Activated CD4-positive, alpha-beta T cell treated with anti-CD3 and anti-CD28 coated beads, Interleukin-2, amount 50 U/mL, for 24 hours (primary cell): ENCODE measurements at regions not wholly inside any gene's neighbourhood (a gene's known extent, or its start where the extent isn't known, plus 50 kb on each side); places are given as distances from the start of the nearest gene placed in this dataset.

Experiments used
- DNase-seq, 2 donors: peaks; one replicate each; pipeline ENCODE4 v3.0.0-alpha.2; 2020; ENCODE audit warnings: low read depth in 1 of 2, low spot score in 1 of 2

DNA sequence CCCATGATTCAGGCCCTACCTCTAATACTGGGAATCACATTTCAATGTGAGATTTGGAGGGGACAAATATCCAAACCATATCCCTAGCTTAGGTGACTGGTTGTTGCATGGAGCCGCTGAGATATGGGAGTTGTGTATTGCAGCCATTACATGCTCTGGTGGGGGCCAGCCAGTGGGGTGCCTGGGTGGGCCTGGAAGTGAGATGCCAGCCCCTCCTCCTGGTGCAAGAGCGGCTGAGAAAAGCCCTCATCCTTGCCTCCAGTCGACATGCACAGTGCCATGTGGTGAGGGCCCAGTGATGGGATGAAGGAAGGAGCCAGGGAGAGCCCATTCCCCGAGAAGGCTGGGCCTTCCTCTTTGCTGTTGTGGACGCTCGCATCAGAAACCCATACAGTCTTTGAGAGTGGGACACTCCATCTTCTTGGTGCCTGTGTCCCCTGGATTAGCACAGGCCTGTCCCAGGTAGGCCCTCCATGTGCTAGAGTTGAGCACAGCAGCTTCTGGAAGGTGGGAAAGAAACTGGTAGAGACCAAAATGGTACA is 1043.0 kb downstream of the TBC1D22A start:
- no peak for DNase-seq

DNA sequence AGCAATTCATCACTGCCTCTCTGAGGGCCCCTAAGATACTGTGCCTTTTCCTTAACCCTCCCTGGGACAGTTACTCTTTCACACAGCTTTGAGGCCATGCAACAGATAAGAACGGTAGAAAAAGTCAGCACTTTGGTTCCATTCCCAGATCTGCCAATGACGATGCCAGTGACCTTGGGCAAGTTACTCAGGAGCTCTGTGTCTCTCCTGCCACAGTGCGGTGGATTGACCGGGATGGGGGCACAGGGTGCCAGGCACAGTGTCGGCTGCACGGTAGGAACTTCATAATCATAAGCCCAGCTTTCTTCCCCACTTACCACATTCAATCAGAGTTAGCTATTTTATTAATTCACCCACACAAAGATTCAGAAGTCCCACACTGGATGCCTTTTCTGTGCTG is 1041.8 kb downstream of the TBC1D22A start:
- no peak for DNase-seq

DNA sequence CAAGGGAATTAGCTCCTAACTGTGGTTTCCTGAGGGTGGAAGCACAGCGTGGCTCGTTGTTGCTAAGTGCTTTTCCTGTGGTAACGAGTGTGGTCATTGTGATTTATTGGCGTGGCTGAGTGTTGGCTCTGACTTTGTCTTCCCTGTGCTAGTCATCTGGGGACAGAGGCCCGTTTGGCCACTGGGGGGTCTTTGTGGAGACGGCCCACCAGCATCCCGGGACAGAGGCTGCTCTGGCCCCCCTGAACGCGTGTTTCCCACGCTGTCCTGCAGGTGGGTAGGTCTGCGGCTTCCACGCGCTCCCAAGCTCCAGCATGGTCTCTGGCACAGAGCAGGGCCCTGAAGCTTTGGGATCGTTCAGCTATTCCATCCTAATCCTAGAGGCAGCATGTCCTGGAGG is 1040.0 kb downstream of the TBC1D22A start:
- DNase-seq = no peak

DNA sequence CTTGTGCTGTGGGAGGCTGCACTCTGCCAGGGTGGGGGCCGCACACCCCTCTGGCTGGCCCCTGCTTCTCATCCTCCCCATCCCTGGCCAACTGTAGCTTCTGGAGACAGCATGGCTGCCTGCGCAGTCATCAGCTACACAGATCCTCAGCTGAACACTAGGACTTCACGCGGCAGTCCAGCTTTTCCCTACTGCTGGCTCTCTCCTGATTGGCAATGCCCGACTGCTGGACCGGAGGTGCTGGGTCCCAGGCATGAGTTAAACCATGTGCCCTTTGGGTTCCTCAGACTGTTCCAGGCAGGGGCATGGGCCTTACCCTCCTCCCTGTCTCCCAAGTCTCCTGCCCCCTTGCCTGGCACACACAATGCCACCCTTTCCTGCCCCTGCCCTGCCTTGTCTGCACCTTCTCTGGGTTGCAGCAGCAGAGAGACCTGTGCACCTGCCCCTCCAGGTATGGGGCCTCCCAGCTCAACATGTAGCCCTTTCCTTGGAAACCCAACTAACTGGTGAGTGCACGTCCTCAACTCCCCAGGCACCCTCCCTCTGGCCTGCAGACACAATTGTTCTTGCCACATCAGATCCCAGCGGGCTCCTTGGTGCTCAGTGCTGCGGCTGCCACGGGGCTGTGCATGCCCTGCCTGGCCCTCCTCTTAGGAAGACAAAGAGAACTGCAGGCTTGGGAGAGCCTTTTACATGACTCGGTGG is 1039.2 kb downstream of the TBC1D22A start:
- DNase-seq = no peak

DNA sequence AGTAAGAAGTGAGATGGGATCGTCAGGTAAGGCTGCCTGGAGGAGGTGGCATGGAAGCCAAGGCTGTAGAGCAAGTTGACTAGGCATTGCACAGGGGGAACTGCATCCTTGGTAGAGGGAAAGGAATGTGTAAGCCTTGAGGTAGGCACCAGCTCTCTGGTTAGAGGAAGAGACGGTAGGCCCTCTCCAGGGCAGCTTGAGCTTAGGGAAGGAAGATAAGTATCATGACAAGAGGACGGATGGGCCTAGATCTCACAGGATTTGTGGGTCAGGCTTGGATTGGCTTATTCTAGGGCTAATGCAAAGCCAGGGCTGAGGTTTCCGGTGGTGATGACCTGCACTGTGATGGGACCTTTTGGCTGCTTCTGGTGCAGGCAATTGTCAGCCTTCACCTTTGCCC is 1035.8 kb downstream of the TBC1D22A start:
- no peak for DNase-seq

DNA sequence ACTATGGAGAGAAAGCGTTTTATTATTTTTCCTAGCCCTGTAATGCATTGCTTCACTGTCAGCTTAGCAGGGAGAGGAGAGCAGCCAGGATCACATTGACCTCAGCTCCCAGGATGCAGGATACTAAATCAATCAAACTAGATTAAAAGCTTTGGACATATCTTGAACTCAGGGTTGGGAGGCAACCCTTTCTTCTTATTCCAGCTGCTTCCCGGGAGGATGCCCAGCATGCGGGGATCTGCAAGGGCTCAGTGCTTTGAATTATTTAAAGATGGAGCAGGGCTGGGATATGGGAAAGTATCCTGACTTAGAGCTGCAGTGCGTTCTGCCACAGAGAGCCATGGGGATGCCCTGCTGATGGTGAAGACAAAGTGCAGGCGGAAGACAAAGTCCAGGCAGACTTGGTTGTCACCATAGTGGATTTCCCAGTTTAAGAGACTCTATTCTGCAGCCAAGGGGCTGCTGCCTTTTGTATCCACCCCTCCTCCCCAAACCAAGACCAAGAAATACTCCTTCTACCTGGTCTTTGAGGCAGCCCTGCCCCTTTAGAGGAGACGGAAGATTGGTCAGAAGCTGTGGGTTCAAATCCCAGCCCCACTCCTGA is 1035.0 kb downstream of the TBC1D22A start:
- no peak for DNase-seq

DNA sequence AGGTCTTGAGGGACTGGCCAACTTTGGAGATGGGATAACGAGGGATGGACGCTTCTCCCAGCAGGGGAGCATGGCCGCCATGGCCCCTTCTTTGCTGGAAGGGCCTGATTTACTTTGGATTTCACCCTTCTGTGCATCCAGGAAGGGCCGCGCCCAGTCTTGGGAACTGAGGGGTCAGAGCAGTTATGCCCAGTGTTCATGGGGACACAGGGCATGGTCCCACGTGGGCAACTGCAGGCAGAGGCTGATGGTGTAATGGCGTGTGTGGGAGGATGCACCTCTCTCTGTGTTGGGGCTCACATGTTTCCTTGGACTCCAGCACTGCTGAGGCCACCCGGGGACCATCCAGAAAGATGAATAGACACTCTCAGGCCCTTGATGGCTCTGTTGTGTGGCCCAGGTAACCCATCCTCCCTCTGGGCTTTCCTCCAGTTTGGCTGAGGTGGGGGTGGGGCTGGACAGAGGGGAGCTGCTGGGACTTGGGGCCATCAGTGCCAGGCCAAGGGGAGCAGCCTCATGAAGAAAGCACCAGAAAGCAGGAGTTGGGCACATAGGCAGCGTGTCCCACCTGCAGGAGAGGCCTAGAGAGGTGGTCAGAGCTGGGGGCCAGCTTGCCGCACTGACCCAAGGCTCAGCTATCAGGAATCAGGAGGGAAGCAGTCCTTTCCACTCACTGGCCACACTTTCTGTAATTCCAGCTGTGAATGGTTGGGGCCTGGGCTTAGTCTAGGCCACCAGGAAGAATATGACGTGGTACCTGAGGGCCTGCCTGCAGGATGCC is 1033.9 kb downstream of the TBC1D22A start:
- DNase-seq = no peak

DNA sequence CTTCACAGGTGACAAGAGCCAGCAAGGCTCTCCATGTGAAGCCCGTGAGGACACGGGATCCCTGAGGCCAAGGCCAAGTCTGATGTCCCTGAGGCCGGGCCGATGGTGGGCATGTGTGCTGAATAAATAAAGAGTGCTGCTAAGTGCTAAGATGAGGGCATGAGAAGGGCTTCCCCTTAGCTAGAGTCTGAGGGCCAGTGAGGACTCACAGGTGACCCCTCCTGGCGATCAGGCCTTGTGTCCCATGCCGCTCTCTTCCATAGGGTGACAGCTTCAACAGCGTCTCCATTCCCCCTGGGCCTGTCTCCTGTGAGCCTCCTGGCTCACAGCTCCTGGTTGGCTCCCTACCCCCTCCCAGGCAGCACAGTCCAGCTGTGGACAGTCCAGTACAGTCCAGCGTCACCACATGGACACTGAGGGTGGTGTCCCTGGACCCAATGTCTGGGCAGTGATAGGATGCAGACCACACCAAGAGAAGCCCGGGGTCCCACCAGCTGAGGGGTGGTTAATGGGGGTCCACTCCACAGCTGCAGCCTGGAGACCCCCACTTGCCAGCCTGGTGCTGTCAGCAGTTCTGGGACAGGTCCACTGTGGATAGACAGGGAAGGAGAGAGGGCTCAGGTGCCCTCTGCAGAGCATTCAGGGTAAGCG is 1033.2 kb downstream of the TBC1D22A start:
- no peak for DNase-seq

DNA sequence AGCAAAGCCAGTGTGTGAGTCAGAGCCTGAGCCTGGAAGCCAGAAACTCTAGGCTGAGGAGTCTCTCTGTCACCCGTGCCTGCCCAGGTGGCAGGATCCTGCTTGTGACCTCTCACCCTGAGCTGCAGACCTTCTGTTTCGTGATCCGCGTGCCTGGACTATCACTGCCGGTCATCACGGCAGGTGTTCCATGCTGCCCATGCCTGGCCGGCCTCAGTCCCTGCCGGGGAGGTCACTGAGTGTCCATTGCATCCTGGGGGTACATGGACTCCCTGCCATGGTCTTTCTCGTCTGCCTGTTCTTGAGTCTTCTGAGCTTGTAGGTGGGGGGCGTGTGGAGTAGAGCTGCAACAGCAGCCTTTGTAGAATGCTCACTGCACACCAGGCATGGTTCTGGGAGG is 1032.4 kb downstream of the TBC1D22A start:
- no peak for DNase-seq

DNA sequence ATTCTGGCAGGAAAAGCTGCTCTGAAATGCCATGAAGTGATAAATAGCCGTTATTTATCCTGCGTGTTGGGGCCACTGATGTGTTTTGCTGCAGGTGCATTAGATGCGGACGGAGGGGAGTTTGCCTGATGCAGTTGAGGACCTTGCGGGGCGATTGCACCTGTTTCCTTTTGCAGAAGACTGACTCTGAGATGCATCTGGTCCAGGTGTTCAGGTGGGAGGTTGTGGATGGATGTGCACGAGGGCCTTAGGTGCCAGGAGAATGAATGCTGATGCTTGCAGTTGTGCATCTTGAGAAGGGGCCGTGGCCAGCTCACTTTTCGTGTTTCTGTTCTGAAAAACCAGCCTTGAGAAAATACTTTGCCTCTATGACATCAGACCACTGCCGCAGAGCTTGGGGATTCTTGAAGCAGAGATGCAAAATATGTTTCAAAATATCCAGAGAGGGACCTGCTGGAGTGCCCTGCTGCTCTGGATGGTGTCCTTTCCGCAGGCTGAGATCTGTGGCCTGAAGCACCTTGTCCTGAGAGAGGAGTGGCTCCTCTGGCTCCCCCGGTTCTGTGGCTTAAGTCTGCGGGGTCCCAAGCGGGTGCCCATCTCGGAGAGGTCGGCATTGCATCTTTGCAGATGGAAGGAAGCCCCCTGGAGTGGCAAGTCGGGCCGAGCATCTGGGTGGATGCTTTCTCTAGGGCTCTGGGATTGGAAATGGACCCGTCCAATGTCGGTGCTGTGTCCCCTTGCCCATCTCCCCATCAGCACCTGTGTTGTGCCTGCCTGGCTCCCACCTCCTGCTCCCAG is 1031.1 kb downstream of the TBC1D22A start:
- no peak for DNase-seq

DNA sequence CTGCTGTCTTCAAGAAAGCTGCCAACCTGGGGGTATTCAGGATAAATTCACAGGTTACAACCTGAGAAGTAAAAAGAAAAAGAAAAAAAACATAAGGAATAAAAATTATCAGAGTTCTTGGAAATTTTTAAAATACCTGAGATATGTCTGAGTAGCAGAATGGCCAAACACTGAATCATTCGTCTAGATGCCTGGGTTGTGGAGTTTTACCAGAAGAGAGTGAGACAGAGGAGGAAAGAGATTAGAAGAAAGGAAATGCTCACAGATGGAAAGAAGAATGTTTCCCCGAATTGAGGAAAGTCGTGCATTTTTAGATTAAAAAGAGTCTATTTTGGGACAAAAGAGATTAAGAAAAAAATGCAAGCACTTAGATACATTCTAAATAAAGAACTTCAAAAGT is 1026.7 kb downstream of the TBC1D22A start:
- DNase-seq = no peak

DNA sequence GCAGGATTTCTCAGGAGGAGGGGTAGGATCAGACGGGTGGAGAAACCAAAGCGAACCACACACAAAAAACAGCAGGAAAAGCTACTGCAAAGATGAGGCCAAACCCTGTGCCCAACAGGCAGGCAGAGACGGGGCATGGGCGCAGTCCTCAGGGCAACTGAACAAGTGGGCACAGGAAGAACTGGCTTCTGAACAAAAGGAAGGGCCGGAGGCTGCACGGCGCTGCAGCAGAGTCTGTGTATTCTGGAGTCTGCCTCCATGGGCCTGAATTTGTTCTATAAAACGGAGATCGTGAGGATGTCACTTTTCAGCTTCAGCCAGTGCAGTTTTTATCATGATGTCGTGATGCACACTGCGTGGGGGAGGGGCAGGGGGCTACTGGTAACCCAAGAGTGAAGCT is 1026.0 kb downstream of the TBC1D22A start:
- no peak for DNase-seq

DNA sequence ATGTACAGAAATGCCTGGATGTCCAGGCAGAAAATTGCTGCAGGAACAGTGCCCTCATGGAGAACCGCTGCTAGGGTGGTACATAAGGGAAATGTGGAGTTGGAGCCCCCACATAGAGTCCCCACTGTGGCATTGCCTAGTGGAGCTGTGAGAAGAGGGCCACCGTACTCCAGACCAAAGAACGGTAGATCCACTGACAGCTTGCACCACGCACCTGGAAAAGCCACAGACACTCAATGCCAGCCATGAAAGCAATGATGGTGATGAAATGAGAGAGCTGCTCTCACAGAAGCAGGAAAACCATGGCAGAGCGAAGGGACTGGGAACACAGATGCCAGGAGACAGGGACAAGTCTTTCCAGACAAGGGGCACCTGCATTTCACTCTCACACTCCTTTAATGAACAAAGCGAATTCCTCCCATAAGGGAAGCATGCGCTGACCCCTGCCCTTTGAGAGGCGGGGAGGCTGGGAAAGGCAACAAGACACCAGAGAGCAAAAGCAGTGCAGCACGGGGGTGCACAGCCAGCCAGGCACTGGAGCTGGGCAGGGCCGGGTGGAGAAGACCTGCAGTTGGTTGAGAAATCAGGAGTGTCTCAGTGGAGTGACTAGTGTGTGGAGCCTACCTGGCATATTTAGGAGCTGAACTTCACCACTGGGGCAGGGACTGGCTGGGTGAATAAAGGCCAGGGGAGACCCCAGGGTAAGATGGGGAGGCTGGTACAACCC is 1025.2 kb downstream of the TBC1D22A start:
- no peak for DNase-seq

DNA sequence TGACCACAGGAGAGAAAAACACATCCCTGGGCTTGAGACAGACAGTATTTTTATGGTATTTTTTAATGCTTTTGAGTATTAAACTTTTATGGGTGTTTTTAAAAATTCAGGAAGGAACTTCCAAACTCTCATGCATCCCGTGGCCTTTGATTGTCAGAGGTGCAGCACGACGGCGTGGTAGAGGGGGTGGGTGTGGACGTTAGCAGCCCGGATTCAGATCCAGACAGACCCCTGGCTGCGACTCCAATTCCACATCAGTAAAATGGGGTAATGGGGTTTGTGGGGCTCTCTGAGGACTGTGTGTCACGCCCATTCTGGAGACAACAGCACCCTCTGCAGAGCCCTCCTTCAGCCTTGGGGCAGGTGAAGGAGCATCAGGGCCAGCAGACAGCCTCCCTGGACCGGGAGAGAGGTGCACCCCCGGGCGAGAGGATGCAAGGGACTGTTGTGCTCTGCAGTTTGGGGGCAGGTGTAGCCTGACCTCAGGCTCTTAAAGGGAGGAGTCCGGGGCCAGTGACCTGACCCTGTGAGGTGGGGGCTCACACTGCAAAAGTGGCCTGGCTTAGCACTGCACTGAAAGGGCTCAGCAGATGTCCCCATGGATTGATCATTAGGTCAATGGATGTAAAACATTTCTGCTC is 1024.3 kb downstream of the TBC1D22A start:
- DNase-seq = no peak

DNA sequence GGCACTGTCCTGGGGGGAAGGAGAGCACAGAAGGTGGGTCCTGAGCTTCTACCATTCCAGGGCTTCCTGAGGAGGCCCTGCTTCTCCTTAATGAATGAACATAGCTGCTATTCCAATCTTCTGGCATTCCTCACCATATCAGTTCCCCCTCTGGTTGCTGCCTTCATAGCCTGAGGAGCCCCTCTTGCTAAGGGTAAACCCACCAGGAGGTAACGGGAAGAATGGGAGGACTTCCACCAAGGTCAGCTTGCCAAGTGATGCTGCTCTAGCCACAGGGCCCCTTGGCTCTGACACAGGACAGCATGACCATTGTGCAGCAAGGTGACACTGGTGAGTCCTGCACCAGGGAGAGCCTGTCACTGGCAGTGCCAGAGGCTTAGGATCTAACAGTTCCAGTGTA is 1022.5 kb downstream of the TBC1D22A start:
- DNase-seq = no peak

DNA sequence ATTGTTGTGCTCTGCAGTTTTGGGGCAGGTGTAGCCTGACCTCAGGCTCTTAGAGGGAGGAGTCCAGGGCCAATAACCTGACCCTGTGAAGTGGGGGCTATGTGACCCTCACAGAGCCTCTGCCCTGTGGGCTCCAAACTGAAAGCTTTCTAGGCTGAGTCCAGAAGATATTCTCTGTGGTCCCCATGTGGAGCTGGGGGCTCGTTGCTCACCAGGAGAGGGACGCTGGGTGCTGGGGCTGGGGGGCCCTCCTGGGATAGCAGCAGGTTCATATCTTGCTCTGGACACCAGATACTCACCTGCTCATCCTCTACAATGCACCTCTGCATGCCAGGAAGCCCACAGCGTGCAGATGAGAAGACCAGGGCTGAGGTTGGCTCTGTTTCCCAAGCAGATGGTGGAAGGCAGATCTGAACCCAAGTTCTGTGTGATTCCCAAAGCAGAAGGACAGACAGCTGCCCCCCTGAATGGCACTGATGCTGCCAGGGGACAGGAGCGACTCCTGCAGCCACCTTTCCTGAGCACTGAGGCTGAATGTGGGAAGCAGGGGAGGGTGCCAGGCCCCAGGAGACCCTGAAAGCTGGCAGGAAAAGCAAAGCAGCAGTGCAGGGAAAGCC is 1022.0 kb downstream of the TBC1D22A start:
- no peak for DNase-seq

DNA sequence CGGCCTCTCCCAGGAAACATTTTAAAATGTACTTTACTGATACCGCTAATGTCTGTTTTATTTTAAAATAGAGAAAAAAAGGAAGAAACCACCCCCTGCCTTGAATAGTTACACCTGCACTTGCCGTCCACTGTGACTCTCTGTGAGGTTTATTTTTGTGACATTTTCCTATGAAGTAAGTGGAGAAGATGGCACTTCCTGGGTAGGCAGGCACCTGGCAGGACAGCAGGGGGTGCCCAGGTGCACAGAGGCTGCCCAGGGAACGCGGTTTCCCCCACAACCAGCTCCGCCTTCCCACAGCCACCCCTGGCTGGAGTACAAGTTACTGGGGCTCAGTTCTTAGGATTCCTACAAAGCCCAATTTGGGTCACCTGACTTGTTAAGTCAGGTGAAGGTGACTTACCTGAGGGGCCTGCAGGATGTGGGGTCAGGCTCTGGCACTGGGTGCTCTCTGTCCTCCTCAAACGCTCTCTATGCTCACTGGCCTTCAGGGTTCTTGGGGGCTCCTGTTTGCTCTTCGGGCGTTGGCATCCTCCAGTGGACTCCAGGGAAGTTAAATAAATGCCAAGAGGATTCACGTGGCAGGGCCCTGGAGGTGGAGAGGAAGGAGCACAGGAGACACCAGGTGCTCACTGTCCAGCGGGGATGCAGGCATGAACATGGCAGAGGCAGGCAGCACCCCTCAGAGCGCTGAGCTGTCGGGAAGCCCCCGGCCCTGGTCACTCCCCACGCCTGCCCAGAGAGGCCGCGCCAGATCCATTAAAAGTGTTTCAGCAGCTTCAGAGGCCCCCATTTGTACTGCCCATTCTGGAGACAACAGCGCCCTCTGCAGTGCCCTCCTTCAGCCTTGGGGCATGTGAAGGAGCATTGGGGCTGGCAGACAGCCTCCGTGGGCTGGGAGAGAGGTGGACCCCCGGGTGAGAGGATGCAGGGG is 1021.2 kb downstream of the TBC1D22A start:
- no peak for DNase-seq
